Neural progenitor cell (in vitro differentiated cells): ENCODE measurements at regions not wholly inside any gene's neighbourhood (a gene's known extent, or its start where the extent isn't known, plus 50 kb on each side); places are given as distances from the start of the nearest gene placed in this dataset.

ENCODE experiments used
- DNase-seq: peaks from one replicate; pipeline ENCODE4 v3.0.0-alpha.2; 2016; ENCODE audit warnings: low spot score
- H2AFZ ChIP-seq: fragments of 200-600 bp; sonication (generic); replicated peaks from 2 replicates; pipeline ENCODE4 v1.6.1; 2016; ENCODE audit warnings: antibody characterized with exemption
- H3F3A ChIP-seq: fragments of 200-600 bp; sonication (generic); 2 replicates; pipeline ENCODE4 v1.6.1; 2016; ENCODE audit warnings: antibody characterized with exemption, low read depth
- H3K27ac ChIP-seq: fragments of 200-600 bp; sonication (generic); 2 replicates; pipeline ENCODE4 v1.5.1; 2016; ENCODE audit warnings: mild to moderate bottlenecking
- H3K27me3 ChIP-seq: fragments of 200-600 bp; sonication (generic); 2 replicates; pipeline ENCODE4 v1.6.1; 2016; ENCODE audit warnings: mild to moderate bottlenecking, moderate library complexity
- H3K36me3 ChIP-seq: fragments of 200-600 bp; sonication (generic); 2 replicates; pipeline ENCODE4 v1.5.1; 2016
- H3K4me1 ChIP-seq: fragments of 200-600 bp; sonication (generic); 2 replicates; pipeline ENCODE4 v1.6.1; 2016; ENCODE audit warnings: mixed run types
- H3K4me2 ChIP-seq: fragments of 200-600 bp; sonication (generic); 2 replicates; pipeline ENCODE4 v1.6.1; 2016
- H3K4me3 ChIP-seq: fragments of 200-600 bp; sonication (generic); 2 replicates; pipeline ENCODE4 v1.5.1; 2016
- H3K79me2 ChIP-seq: fragments of 200-600 bp; sonication (generic); 2 replicates; pipeline ENCODE4 v1.6.1; 2016; ENCODE audit warnings: low read depth
- H3K9ac ChIP-seq: fragments of 200-600 bp; sonication (generic); 2 replicates; pipeline ENCODE4 v1.6.1; 2016
- H3K9me3 ChIP-seq: fragments of 200-600 bp; sonication (generic); 2 replicates; pipeline ENCODE4 v1.5.1; 2016; ENCODE audit warnings: low read depth
- H4K20me1 ChIP-seq: fragments of 200-600 bp; sonication (generic); 2 replicates; pipeline ENCODE4 v1.6.1; 2016; ENCODE audit warnings: low read depth
- H3K27ac Mint-ChIP-seq: 3 replicates; pipeline ENCODE4 v1.8.0; 2021; ENCODE audit warnings: mixed read lengths
- H3K27me3 Mint-ChIP-seq: 2 replicates; pipeline ENCODE4 v1.8.0; 2022; ENCODE audit warnings: low read depth, mild to moderate bottlenecking, inconsistent platforms, moderate library complexity, mixed read lengths; ENCODE audit not compliant: insufficient read depth
- H3K36me3 Mint-ChIP-seq: 3 replicates; pipeline ENCODE4 v1.8.0; 2021; ENCODE audit warnings: mixed read lengths
- H3K4me1 Mint-ChIP-seq: 3 replicates; pipeline ENCODE4 v1.8.0; 2021; ENCODE audit warnings: mixed read lengths
- H3K4me3 Mint-ChIP-seq: 3 replicates; pipeline ENCODE4 v1.8.0; 2021; ENCODE audit warnings: mild to moderate bottlenecking, moderate library complexity, mixed read lengths
- H3K9me3 Mint-ChIP-seq: 3 replicates; pipeline ENCODE4 v1.8.0; 2020; ENCODE audit warnings: mixed read lengths
- EZH2 ChIP-seq: fragments of 200-600 bp; sonication (generic); IDR thresholded peaks from 2 replicates; pipeline ENCODE4 v1.6.1; 2017; ENCODE audit warnings: antibody characterized with exemption, mild to moderate bottlenecking, moderate library complexity
- EZH2phosphoT487 ChIP-seq: fragments of 200-600 bp; sonication (generic); IDR thresholded peaks from 2 replicates; pipeline ENCODE4 v1.6.1; 2017; ENCODE audit warnings: antibody characterized with exemption
- TF ChIP-seq, protein P1 (sequence below): fragments of 200-600 bp; sonication (generic); IDR thresholded peaks from 2 replicates; pipeline ENCODE4 v1.5.1; 2017; ENCODE audit warnings: antibody characterized with exemption, mild to moderate bottlenecking

DNA sequence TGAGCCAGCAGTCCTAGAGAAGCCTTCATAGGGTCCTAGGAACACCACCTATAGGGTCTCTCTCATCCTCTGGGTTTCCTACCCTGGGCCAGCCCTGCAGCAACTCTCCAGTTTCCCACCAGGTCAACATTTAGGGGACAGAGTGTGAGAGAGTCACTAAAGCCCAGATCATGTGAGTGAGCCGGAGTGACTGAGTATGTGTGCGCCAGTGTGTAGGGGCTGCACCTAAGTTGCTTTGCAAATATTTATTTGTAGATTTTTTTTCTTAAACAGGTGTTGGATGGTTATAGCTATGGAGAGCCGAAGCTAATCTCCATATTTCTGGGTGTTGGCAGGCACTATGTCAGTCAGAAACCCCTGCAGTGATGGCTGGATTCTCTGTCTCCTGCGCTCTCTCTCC, 232.5 kb upstream of the NCAM1 start:
- H3K4me3 ChIP-seq = no peak overlapping the region

DNA sequence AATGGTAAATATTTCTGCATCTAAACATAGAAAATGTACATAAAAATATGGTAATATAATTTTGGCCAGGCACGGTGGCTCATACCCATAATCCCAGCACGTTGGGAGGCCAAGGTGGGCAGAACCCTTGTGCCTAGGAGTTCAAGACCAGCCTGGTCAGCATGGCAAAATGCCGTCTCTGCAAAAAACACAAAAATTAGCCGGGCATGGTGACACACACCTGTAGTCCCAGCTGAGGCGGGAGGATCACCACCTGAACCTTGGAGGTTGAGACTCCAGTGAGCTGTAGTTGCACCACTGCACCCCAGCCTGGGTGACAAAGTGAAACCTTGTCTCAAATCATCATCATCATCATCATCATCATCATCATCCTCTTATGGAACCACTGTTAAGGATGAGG, 230.6 kb upstream of the NCAM1 start:
- Histone ChIP-seq H3K36me3 (no peaks in the 10 kb centered on the region), H3K4me2 (no peak overlapping the region), H2AFZ (no peak overlapping the region), H3K9ac (no peak overlapping the region), H3K79me2 (no peaks in the 10 kb centered on the region), H3K4me1 (no peaks in the 10 kb centered on the region), H3K27me3 (no peaks in the 10 kb centered on the region), H3F3A (no peaks in the 10 kb centered on the region), H3K27ac (no peak overlapping the region), H3K4me3 (no peak overlapping the region), H4K20me1 (no peaks in the 10 kb centered on the region), H3K9me3 (no peaks in the 10 kb centered on the region)
- DNase-seq = no peak
- no peak for TF ChIP-seq EZH2phosphoT487
- no peak for TF ChIP-seq EZH2
- TF ChIP-seq, protein P1, sequence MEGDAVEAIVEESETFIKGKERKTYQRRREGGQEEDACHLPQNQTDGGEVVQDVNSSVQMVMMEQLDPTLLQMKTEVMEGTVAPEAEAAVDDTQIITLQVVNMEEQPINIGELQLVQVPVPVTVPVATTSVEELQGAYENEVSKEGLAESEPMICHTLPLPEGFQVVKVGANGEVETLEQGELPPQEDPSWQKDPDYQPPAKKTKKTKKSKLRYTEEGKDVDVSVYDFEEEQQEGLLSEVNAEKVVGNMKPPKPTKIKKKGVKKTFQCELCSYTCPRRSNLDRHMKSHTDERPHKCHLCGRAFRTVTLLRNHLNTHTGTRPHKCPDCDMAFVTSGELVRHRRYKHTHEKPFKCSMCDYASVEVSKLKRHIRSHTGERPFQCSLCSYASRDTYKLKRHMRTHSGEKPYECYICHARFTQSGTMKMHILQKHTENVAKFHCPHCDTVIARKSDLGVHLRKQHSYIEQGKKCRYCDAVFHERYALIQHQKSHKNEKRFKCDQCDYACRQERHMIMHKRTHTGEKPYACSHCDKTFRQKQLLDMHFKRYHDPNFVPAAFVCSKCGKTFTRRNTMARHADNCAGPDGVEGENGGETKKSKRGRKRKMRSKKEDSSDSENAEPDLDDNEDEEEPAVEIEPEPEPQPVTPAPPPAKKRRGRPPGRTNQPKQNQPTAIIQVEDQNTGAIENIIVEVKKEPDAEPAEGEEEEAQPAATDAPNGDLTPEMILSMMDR = no peak
- Mint-ChIP-seq H3K27me3 (peaks cover 16% of the 10 kb centered on the region), H3K27ac (no peak overlapping the region), H3K9me3 (no peaks in the 10 kb centered on the region), H3K4me3 (no peak overlapping the region), H3K36me3 (no peaks in the 10 kb centered on the region), H3K4me1 (no peaks in the 10 kb centered on the region)

More for the DNA sequence above, 232.5 kb upstream of the NCAM1 start:
- H2AFZ ChIP-seq = no peak overlapping the region
- no peaks in the 10 kb centered on the region for H3K36me3 Mint-ChIP-seq
- H3K4me1 ChIP-seq = no peaks in the 10 kb centered on the region
- H3K79me2 ChIP-seq = no peaks in the 10 kb centered on the region
- H3K27me3 Mint-ChIP-seq = peaks cover 13% of the 10 kb centered on the region
- H3K9me3 Mint-ChIP-seq = no peaks in the 10 kb centered on the region
- H3K36me3 ChIP-seq = no peaks in the 10 kb centered on the region
- no peak overlapping the region for H3K27ac ChIP-seq
- TF ChIP-seq, protein P1 = no peak
- no peak for TF ChIP-seq EZH2phosphoT487
- TF ChIP-seq EZH2 = no peak
- H3K27ac Mint-ChIP-seq = no peak overlapping the region
- no peak overlapping the region for H3K4me2 ChIP-seq
- no peak for DNase-seq
- peaks cover 5% of the 10 kb centered on the region for H3K4me1 Mint-ChIP-seq
- no peaks in the 10 kb centered on the region for H3K27me3 ChIP-seq
- no peaks in the 10 kb centered on the region for H3F3A ChIP-seq
- no peaks in the 10 kb centered on the region for H3K9me3 ChIP-seq
- H4K20me1 ChIP-seq = no peaks in the 10 kb centered on the region
- no peak overlapping the region for H3K9ac ChIP-seq
- H3K4me3 Mint-ChIP-seq = no peak overlapping the region

DNA sequence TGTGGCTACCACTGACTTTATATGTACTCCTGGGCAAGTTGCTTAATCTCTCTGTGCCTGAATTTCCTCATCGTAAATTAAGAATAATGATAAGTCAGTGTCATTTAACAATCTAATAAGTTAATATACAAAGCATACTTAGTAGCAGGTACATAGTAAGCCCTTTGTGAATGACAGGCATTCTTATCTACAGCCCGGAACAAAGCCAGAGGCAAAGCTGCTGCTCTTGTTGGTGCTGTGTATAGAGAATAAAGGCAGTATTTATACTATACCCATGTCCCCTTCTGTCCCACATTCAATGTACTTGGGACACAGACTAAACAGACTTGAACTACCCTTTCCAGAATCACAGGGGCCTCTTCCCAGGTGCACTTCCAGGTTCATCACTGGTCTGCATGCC, 229.7 kb upstream of the NCAM1 start:
- H3K9me3 ChIP-seq = no peaks in the 10 kb centered on the region
- Mint-ChIP-seq H3K9me3 (no peaks in the 10 kb centered on the region), H3K4me3 (no peak overlapping the region), H3K27ac (no peak overlapping the region), H3K27me3 (peaks cover 18% of the 10 kb centered on the region), H3K36me3 (no peaks in the 10 kb centered on the region), H3K4me1 (no peaks in the 10 kb centered on the region)
- H3K36me3 ChIP-seq = no peaks in the 10 kb centered on the region
- no peak overlapping the region for H3K27ac ChIP-seq
- no peak overlapping the region for H3K4me2 ChIP-seq
- no peaks in the 10 kb centered on the region for H3F3A ChIP-seq
- H3K79me2 ChIP-seq = no peaks in the 10 kb centered on the region
- no peak overlapping the region for H3K9ac ChIP-seq
- no peaks in the 10 kb centered on the region for H3K27me3 ChIP-seq
- TF ChIP-seq, protein P1 = no peak
- TF ChIP-seq EZH2 (no peak), EZH2phosphoT487 (no peak)
- no peaks in the 10 kb centered on the region for H3K4me1 ChIP-seq
- H4K20me1 ChIP-seq = no peaks in the 10 kb centered on the region
- H3K4me3 ChIP-seq = no peak overlapping the region
- H2AFZ ChIP-seq = no peak overlapping the region
- no peak for DNase-seq

DNA sequence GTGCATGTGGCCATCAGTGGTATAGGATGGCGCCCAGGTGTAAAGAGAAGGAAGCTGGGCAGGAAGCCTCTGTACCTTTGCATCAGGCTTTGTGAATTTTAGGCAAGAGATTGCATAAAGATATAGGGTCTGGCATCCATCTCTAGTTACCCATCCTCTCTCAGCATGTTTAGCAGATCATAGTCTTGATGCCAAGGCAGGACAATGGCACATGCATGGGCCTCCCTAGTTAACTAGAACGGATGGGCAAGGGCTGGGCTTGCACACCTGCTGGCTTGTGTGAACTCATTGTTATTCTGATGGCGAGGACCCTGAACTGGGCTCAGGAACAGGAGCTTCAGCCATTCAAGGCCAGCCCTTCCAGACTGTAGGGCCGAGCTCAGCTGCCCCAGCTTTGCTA, 229.2 kb upstream of the NCAM1 start:
- H3K27me3 ChIP-seq = no peaks in the 10 kb centered on the region
- Mint-ChIP-seq H3K9me3 (no peaks in the 10 kb centered on the region), H3K27me3 (peaks cover 15% of the 10 kb centered on the region), H3K36me3 (no peaks in the 10 kb centered on the region), H3K4me1 (no peaks in the 10 kb centered on the region), H3K27ac (no peak overlapping the region), H3K4me3 (no peak overlapping the region)
- H3K36me3 ChIP-seq = no peaks in the 10 kb centered on the region
- no peak overlapping the region for H3K27ac ChIP-seq
- no peak overlapping the region for H3K4me2 ChIP-seq
- no peaks in the 10 kb centered on the region for H3K79me2 ChIP-seq
- no peaks in the 10 kb centered on the region for H3F3A ChIP-seq
- H3K4me3 ChIP-seq = no peak overlapping the region
- no peak overlapping the region for H3K9ac ChIP-seq
- no peaks in the 10 kb centered on the region for H3K9me3 ChIP-seq
- H4K20me1 ChIP-seq = no peaks in the 10 kb centered on the region
- no peaks in the 10 kb centered on the region for H3K4me1 ChIP-seq
- no peak overlapping the region for H2AFZ ChIP-seq
- TF ChIP-seq, protein P1 = no peak
- TF ChIP-seq EZH2phosphoT487 (no peak), EZH2 (no peak)
- DNase-seq = no peak
